OCI-LY1 (cell line): ENCODE measurements at regions not wholly inside any gene's neighbourhood (a gene's known extent, or its start where the extent isn't known, plus 50 kb on each side); places are given as distances from the start of the nearest gene placed in this dataset.

ENCODE experiments used
- H2AFZ ChIP-seq: fragments of 200-600 bp; sonication (generic), shearing (Covaris generic); 2 replicates; pipeline ENCODE4 v1.6.0; 2014; ENCODE audit warnings: antibody characterized with exemption, mild to moderate bottlenecking, low read length
- H3F3A ChIP-seq: fragments of 200-600 bp; sonication (generic), shearing (Covaris generic); 2 replicates; pipeline ENCODE4 v1.6.0; 2014; ENCODE audit warnings: mild to moderate bottlenecking, antibody characterized with exemption, low read length, moderate library complexity; ENCODE audit not compliant: insufficient read depth
- H3K27ac ChIP-seq: fragments of 200-600 bp; sonication (generic); 2 replicates; pipeline ENCODE4 v1.5.1; 2014; ENCODE audit warnings: low read length, mixed run types, mild to moderate bottlenecking, low read depth; ENCODE audit not compliant: poor library complexity, severe bottlenecking
- H3K27me3 ChIP-seq: fragments of 200-600 bp; sonication (generic); 2 replicates; pipeline ENCODE4 v1.6.0; 2014; ENCODE audit warnings: antibody characterized with exemption, mild to moderate bottlenecking, low read length, moderate library complexity; ENCODE audit not compliant: insufficient read depth
- H3K36me3 ChIP-seq: fragments of 200-600 bp; sonication (generic); 2 replicates; pipeline ENCODE4 v1.6.1; 2014; ENCODE audit warnings: mild to moderate bottlenecking, antibody characterized with exemption, low read length, moderate library complexity, mixed read lengths; ENCODE audit not compliant: insufficient read depth
- H3K4me1 ChIP-seq: fragments of 200-600 bp; sonication (generic); 2 replicates; pipeline ENCODE4 v1.5.1; 2014; ENCODE audit warnings: mild to moderate bottlenecking, low read length, moderate library complexity; ENCODE audit not compliant: insufficient read depth, severe bottlenecking
- H3K4me2 ChIP-seq: fragments of 200-600 bp; sonication (generic), shearing (Covaris generic); 2 replicates; pipeline ENCODE4 v1.6.1; 2014; ENCODE audit warnings: low read length
- H3K4me3 ChIP-seq: fragments of 200-600 bp; sonication (generic); 2 replicates; pipeline ENCODE4 v1.5.1; 2014; ENCODE audit warnings: low read length, low read depth, mild to moderate bottlenecking, mixed read lengths; ENCODE audit not compliant: poor library complexity, severe bottlenecking
- H3K79me2 ChIP-seq: fragments of 200-600 bp; shearing (Covaris generic); 2 replicates; pipeline ENCODE4 v1.6.1; 2016; ENCODE audit warnings: mixed run types, low read length, mixed read lengths; ENCODE audit not compliant: insufficient read depth
- H3K9ac ChIP-seq: fragments of 200-600 bp; sonication (generic), shearing (Covaris generic); 2 replicates; pipeline ENCODE4 v1.6.1; 2014; ENCODE audit warnings: mild to moderate bottlenecking, low read length, mixed read lengths
- H3K9me2 ChIP-seq: fragments of 200-600 bp; sonication (generic), shearing (Covaris generic); 2 replicates; pipeline ENCODE4 v1.6.1; 2014; ENCODE audit warnings: low read depth, mild to moderate bottlenecking, low read length, mixed read lengths
- H3K9me3 ChIP-seq: fragments of 200-600 bp; shearing (Covaris generic); 2 replicates; pipeline ENCODE4 v1.6.1; 2014; ENCODE audit warnings: low read length, mixed read lengths
- H4K20me1 ChIP-seq: fragments of 200-600 bp; sonication (generic), shearing (Covaris generic); 2 replicates; pipeline ENCODE4 v1.6.0; 2016; ENCODE audit warnings: mild to moderate bottlenecking, low read length; ENCODE audit not compliant: insufficient read depth
- CTCF ChIP-seq: fragments of 200-600 bp; sonication (generic), shearing (Covaris generic); IDR thresholded peaks from 2 replicates; pipeline ENCODE4 v1.5.1; 2017; ENCODE audit warnings: mild to moderate bottlenecking, antibody characterized with exemption, low read length, moderate library complexity, mixed read lengths
- EZH2 ChIP-seq: fragments of 200-600 bp; sonication (generic), shearing (Covaris generic); IDR thresholded peaks from 2 replicates; pipeline ENCODE4 v1.8.0; 2017; ENCODE audit warnings: borderline replicate concordance, mixed run types, mild to moderate bottlenecking, antibody characterized with exemption, low read length, moderate library complexity, mixed read lengths

- no peaks in the 10 kb centered on the region for H3K4me1 ChIP-seq
- no peak for TF ChIP-seq EZH2
- TF ChIP-seq CTCF: no peak
Observed at GRCh38 chr2:144748443-144748842, 228.5 kb upstream of the ZEB2 start.

GRCh38 chr2:144747571-144747970 is 227.7 kb upstream of the ZEB2 start:
- Histone ChIP-seq H3K4me3 (no peak overlapping the region), H3K4me1 (no peaks in the 10 kb centered on the region), H2AFZ (no peak overlapping the region), H3K9ac (no peak overlapping the region), H3K36me3 (no peaks in the 10 kb centered on the region), H3K27ac (no peak overlapping the region), H3K4me2 (no peak overlapping the region), H3K9me2 (no peaks in the 10 kb centered on the region; the same call in 1 of the 2 replicates), H4K20me1 (no peaks in the 10 kb centered on the region), H3K79me2 (no peaks in the 10 kb centered on the region), H3K27me3 (no peaks in the 10 kb centered on the region), H3K9me3 (peaks cover 24% of the 10 kb centered on the region), H3F3A (no peaks in the 10 kb centered on the region)
- no peak for TF ChIP-seq EZH2
- TF ChIP-seq CTCF: no peak

More at GRCh38 chr2:144748443-144748842, 228.5 kb upstream of the ZEB2 start:
- Histone ChIP-seq H3F3A (no peaks in the 10 kb centered on the region), H2AFZ (no peak overlapping the region), H3K4me3 (no peak overlapping the region), H3K27me3 (no peaks in the 10 kb centered on the region), H3K27ac (no peak overlapping the region), H4K20me1 (no peaks in the 10 kb centered on the region), H3K79me2 (no peaks in the 10 kb centered on the region), H3K9me2 (no peaks in the 10 kb centered on the region; the same call in 1 of the 2 replicates), H3K36me3 (no peaks in the 10 kb centered on the region), H3K9me3 (peaks cover 24% of the 10 kb centered on the region), H3K4me2 (no peak overlapping the region), H3K9ac (no peak overlapping the region)

- Histone ChIP-seq H3K9ac (no peak overlapping the region), H3K4me2 (no peak overlapping the region), H4K20me1 (no peaks in the 10 kb centered on the region), H3K9me3 (peaks cover 27% of the 10 kb centered on the region), H3F3A (no peaks in the 10 kb centered on the region), H2AFZ (no peak overlapping the region), H3K4me3 (no peak overlapping the region), H3K36me3 (no peaks in the 10 kb centered on the region), H3K9me2 (no peaks in the 10 kb centered on the region), H3K4me1 (no peaks in the 10 kb centered on the region), H3K27ac (no peak overlapping the region), H3K79me2 (no peaks in the 10 kb centered on the region), H3K27me3 (no peaks in the 10 kb centered on the region)
- no peak for TF ChIP-seq CTCF
- TF ChIP-seq EZH2: no peak
Observed at GRCh38 chr2:144745424-144745823, 225.5 kb upstream of the ZEB2 start.
